B cell (primary cell): ENCODE measurements at regions not wholly inside any gene's neighbourhood (a gene's known extent, or its start where the extent isn't known, plus 50 kb on each side); places are given as distances from the start of the nearest gene placed in this dataset.

Source experiments
- ATAC-seq: fragments of 200-7000 bp; cut with Tn5 transposase; one replicate; pipeline ENCODE4 v1.10.0; 2021; ENCODE audit warnings: low read depth, mild to moderate bottlenecking, moderate number of reproducible peaks, moderate library complexity
- CTCF ChIA-PET: fragments of 350-600 bp; sonication (Branson Sonifier 250); formaldehyde crosslinking; loops from one replicate; lab custom pipeline; 2021; ENCODE audit warnings: antibody characterized with exemption, inconsistent platforms; lab: Charles Lee
- POLR2A ChIA-PET: fragments of 350-600 bp; sonication (Branson Sonifier 250); formaldehyde crosslinking; loops from one replicate; lab custom pipeline; 2021; ENCODE audit warnings: antibody characterized with exemption; lab: Charles Lee
- DNase-seq: peaks from one replicate; pipeline ENCODE4 v3.0.0; 2013
- H2AFZ ChIP-seq: 2 replicates; pipeline ENCODE4 v1.6.1; 2012; ENCODE audit warnings: mild to moderate bottlenecking, low read depth, low read length; ENCODE audit not compliant: insufficient read depth, poor library complexity, severe bottlenecking
- H3K27ac ChIP-seq, 2 donors: 1 replicate in 1 of 2; 2 replicates in 1 of 2; pipeline ENCODE4 v1.5.1; 2012 to 2013; ENCODE audit warnings: low read length in 2 of 2, mild to moderate bottlenecking in 2 of 2, moderate library complexity in 1 of 2
- H3K27me3 ChIP-seq, 4 experiments: fragments of 200-600 bp in 1 of 4; sonication (generic) in 1 of 4; replicated peaks in 1 of 4; 1 replicate in 2 of 4; 2 replicates in 2 of 4; pipeline versions ENCODE4 v1.6.1 to v1.7.0; 2013 to 2016; ENCODE audit warnings: low read length in 3 of 4, mild to moderate bottlenecking in 2 of 4, mixed read lengths in 1 of 4, moderate library complexity in 1 of 4; ENCODE audit not compliant: insufficient read depth in 4 of 4, control insufficient read depth in 3 of 4; ENCODE audit errors: control extremely low read depth in 1 of 4
- H3K36me3 ChIP-seq, 2 experiments: replicated peaks in 1 of 2; 1 replicate in 1 of 2; 2 replicates in 1 of 2; pipeline versions ENCODE4 v1.6.1 to v1.7.1; 2013; ENCODE audit warnings: low read length in 1 of 2; ENCODE audit not compliant: insufficient read depth in 2 of 2, control insufficient read depth in 1 of 2; ENCODE audit errors: control extremely low read depth in 1 of 2, extremely low read depth in 1 of 2
- H3K4me1 ChIP-seq, 2 donors: fragments of 200-600 bp in 1 of 2; sonication (generic) in 1 of 2; 1 replicate in 1 of 2; 2 replicates in 1 of 2; pipeline versions ENCODE4 v1.5.1 to v1.6.1; 2013 to 2017; ENCODE audit warnings: low read length in 2 of 2; ENCODE audit not compliant: control insufficient read depth in 2 of 2, insufficient read depth in 2 of 2
- H3K4me2 ChIP-seq: replicated peaks from 2 replicates; pipeline ENCODE3; 2012; ENCODE audit warnings: mild to moderate bottlenecking, low read depth, low read length; ENCODE audit not compliant: poor library complexity, severe bottlenecking
- H3K4me3 ChIP-seq, 5 experiments: fragments of 200-600 bp in 1 of 5; sonication (generic) in 1 of 5; 1 replicate in 3 of 5; 2 replicates in 2 of 5; pipeline versions ENCODE4 v1.5.1 to v1.7.0; 2011 to 2016; ENCODE audit warnings: low read length in 4 of 5, mild to moderate bottlenecking in 4 of 5, low read depth in 2 of 5, control low read depth in 1 of 5, moderate library complexity in 1 of 5; ENCODE audit not compliant: insufficient read depth in 1 of 5; ENCODE audit errors: control extremely low read depth in 1 of 5, extremely low read depth in 1 of 5
- H3K79me2 ChIP-seq: fragments of 200-600 bp; sonication (generic); one replicate; pipeline ENCODE4 v1.6.0; 2016; ENCODE audit warnings: low read length; ENCODE audit not compliant: control insufficient read depth, insufficient read depth
- H3K9ac ChIP-seq: fragments of 200-600 bp; sonication (generic); 2 replicates; pipeline ENCODE4 v1.6.1; 2017; ENCODE audit warnings: mild to moderate bottlenecking, low read length, moderate library complexity
- H3K9me3 ChIP-seq, 3 donors: one replicate each; pipeline versions ENCODE4 v1.6.1 to v1.7.1; 2013; ENCODE audit warnings: low read length in 2 of 3; ENCODE audit not compliant: control insufficient read depth in 2 of 3, insufficient read depth in 1 of 3; ENCODE audit errors: control extremely low read depth in 1 of 3
- H4K20me1 ChIP-seq: 2 replicates; pipeline ENCODE4 v1.6.0; 2012; ENCODE audit warnings: mild to moderate bottlenecking, low read length; ENCODE audit not compliant: insufficient read depth, control insufficient read depth, poor library complexity, severe bottlenecking
- H3K27ac Mint-ChIP-seq: one replicate; pipeline ENCODE4 v1.8.0; 2021; ENCODE audit warnings: mixed read lengths
- H3K27me3 Mint-ChIP-seq: one replicate; pipeline ENCODE4 v1.8.0; 2021; ENCODE audit warnings: mixed read lengths
- H3K4me1 Mint-ChIP-seq: one replicate; pipeline ENCODE4 v1.8.0; 2021; ENCODE audit warnings: mixed read lengths
- H3K4me3 Mint-ChIP-seq: one replicate; pipeline ENCODE4 v1.8.0; 2021; ENCODE audit warnings: mixed read lengths
- H3K9me3 Mint-ChIP-seq: one replicate; pipeline ENCODE4 v1.8.0; 2022; ENCODE audit warnings: mixed read lengths; ENCODE audit not compliant: insufficient read depth
- EZH2 ChIP-seq: IDR thresholded peaks from 2 replicates; pipeline ENCODE4 v1.6.1; 2012; ENCODE audit warnings: borderline replicate concordance, low read depth, mild to moderate bottlenecking, moderate library complexity, low read length; ENCODE audit not compliant: insufficient read depth, poor library complexity, severe bottlenecking
- WGBS: methylation state at CpG from one replicate; pipeline ENCODE4 v1.1.5; 2013; ENCODE audit warnings: missing lambda C conversion rate; ENCODE audit not compliant: insufficient coverage; 5-methylcytosine and 5-hydroxymethylcytosine counted together
- intact Hi-C: fragments of 100-400 bp; cut with micrococcal nuclease; formaldehyde crosslinking; loops from one replicate; pipeline ENCODE4 v1.10.0; 2022
- TF ChIP-seq, protein P1 (sequence below): fragments of 200-600 bp; IDR thresholded peaks from one replicate; pipeline ENCODE4 v1.8.0; 2022; ENCODE audit warnings: antibody characterized with exemption, mild to moderate bottlenecking

DNA sequence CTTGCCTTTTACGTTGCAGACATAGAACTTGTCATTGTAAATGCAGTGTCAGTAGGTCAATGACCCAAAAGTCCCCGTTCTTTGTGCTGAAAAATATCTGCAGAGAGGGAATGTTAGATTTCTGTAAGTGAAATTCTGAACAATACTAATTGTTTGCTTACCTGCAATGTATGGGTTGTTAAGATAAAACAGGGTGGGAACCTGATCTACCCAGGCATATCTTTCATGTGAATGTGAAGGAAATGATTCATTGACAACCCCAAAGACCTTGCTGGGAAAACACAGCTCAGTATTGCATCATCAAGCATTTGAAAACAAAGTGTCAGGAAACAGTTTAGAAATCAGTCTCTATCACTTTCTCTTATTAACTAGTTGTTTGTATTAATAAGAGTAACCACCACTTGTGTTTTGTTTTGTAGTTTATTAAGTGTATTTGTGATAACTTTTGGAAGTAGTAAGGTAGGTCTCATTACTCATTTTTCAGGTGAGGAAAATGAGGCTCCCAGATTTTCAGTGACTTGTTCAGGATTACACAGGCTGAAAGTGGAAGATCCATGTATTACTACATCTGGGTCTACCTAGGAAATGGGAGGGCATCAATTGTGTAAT lies 57.9 kb upstream of the SLC38A2 start:
- peaks cover 0 to 7% (median 1%) of the 10 kb centered on the region in 3 donors for H3K9me3 ChIP-seq
- POLR2A ChIA-PET, result interaction anchor here (0.7 kb wide), 1 partner anchor 1150 kb away, joined by 9 read pairs; no protein-coding TSS in a partner anchor

More for the DNA sequence above, 57.9 kb upstream of the SLC38A2 start:
- DNase-seq (no peak), ATAC-seq (no peak)
- Histone ChIP-seq H3K4me3 (no peak overlapping the region), H2AFZ (no peak overlapping the region), H4K20me1 (no peaks in the 10 kb centered on the region), H3K4me2 (no peak overlapping the region), H3K27ac (no peak overlapping the region), H3K4me1 (no peaks in the 10 kb centered on the region), H3K27me3 (no peaks in the 10 kb centered on the region), H3K9ac (no peak overlapping the region), H3K36me3 (peaks cover 2 to 3% of the 10 kb centered on the region in 2 experiments), H3K79me2 (no peaks in the 10 kb centered on the region)
- H3K27ac Mint-ChIP-seq, result no peak overlapping the region
- TF ChIP-seq, protein P1, sequence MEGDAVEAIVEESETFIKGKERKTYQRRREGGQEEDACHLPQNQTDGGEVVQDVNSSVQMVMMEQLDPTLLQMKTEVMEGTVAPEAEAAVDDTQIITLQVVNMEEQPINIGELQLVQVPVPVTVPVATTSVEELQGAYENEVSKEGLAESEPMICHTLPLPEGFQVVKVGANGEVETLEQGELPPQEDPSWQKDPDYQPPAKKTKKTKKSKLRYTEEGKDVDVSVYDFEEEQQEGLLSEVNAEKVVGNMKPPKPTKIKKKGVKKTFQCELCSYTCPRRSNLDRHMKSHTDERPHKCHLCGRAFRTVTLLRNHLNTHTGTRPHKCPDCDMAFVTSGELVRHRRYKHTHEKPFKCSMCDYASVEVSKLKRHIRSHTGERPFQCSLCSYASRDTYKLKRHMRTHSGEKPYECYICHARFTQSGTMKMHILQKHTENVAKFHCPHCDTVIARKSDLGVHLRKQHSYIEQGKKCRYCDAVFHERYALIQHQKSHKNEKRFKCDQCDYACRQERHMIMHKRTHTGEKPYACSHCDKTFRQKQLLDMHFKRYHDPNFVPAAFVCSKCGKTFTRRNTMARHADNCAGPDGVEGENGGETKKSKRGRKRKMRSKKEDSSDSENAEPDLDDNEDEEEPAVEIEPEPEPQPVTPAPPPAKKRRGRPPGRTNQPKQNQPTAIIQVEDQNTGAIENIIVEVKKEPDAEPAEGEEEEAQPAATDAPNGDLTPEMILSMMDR, result no peak
- no peak for TF ChIP-seq EZH2
- WGBS, result 100% methylated on average over 2 of the region's 2 CpGs
- no peaks in the 10 kb centered on the region for H3K27me3 Mint-ChIP-seq
- no peak overlapping the region for H3K4me3 Mint-ChIP-seq
- H3K9me3 Mint-ChIP-seq, result no peaks in the 10 kb centered on the region
- CTCF ChIA-PET, result interaction anchor here (0.6 to 0.7 kb wide), 2 partner anchors 232 to 813 kb away, joined by 3 to 4 read pairs; no protein-coding TSS in a partner anchor
- peaks cover 8% of the 10 kb centered on the region for H3K4me1 Mint-ChIP-seq
- intact Hi-C loops, result no loop called here
